NCI-H2196 treated with DMSO at 0.1 percent for 48 hours (cell line): ENCODE measurements at regions not wholly inside any gene's neighbourhood (a gene's known extent, or its start where the extent isn't known, plus 50 kb on each side); places are given as distances from the start of the nearest gene placed in this dataset.

ENCODE experiments used
- DNase-seq: peaks from one replicate; lab custom pipeline; 2025; ENCODE audit not compliant: unreplicated experiment; lab: John Stamatoyannopoulos, UW

- DNase-seq, result no peak
Measured at GRCh38 chr3:132232231-132232792, 84.9 kb upstream of the ACP3 start.

GRCh38 chr3:132236701-132237651, 80.2 kb upstream of the ACP3 start:
- no peak for DNase-seq

- no peak for DNase-seq
Measured at GRCh38 chr3:132237652-132238032, 79.6 kb upstream of the ACP3 start.

GRCh38 chr3:132239587-132239986, 77.6 kb upstream of the ACP3 start:
- DNase-seq, result no peak

GRCh38 chr3:132241776-132242514, 75.3 kb upstream of the ACP3 start:
- DNase-seq, result no peak

GRCh38 chr3:132242790-132243189, 74.4 kb upstream of the ACP3 start:
- no peak for DNase-seq

GRCh38 chr3:132245552-132246142, 71.6 kb upstream of the ACP3 start:
- no peak for DNase-seq

- DNase-seq, result no peak
Measured at GRCh38 chr3:132246212-132246611, 71.0 kb upstream of the ACP3 start.

- DNase-seq, result no peak
Measured at GRCh38 chr3:132247211-132247610, 70.0 kb upstream of the ACP3 start.

- no peak for DNase-seq
Measured at GRCh38 chr3:132248490-132248889, 68.7 kb upstream of the ACP3 start.

- peak; percentile 64 for DNase-seq
Measured at GRCh38 chr3:132253262-132253878, 63.8 kb upstream of the ACP3 start.

GRCh38 chr3:132254076-132254755, 63.0 kb upstream of the ACP3 start:
- no peak for DNase-seq

- no peak for DNase-seq
Measured at GRCh38 chr3:132255041-132255745, 62.0 kb upstream of the ACP3 start.

- DNase-seq, result peak; percentile 72
Measured at GRCh38 chr3:132256989-132257388, 60.2 kb upstream of the ACP3 start.

- DNase-seq, result no peak
Measured at GRCh38 chr3:132261506-132261905, 55.7 kb upstream of the ACP3 start.

GRCh38 chr3:132262305-132262704, 54.9 kb upstream of the ACP3 start:
- no peak for DNase-seq

- no peak for DNase-seq
Measured at GRCh38 chr3:132262956-132263355, 54.3 kb upstream of the ACP3 start.

GRCh38 chr3:132265028-132265427, 52.2 kb upstream of the ACP3 start:
- no peak for DNase-seq

GRCh38 chr3:132265488-132265887, 51.7 kb upstream of the ACP3 start:
- DNase-seq, result no peak
